PFSK-1 (cell line): ENCODE measurements at regions not wholly inside any gene's neighbourhood (a gene's known extent, or its start where the extent isn't known, plus 50 kb on each side); places are given as distances from the start of the nearest gene placed in this dataset.

Experiments
- POLR2AphosphoS5 ChIP-seq: IDR thresholded peaks from 2 replicates; pipeline ENCODE4 v1.6.1; 2012; ENCODE audit warnings: low read depth, mild to moderate bottlenecking, control low read depth, low read length, moderate library complexity
- TAF1 ChIP-seq: IDR thresholded peaks from 2 replicates; pipeline ENCODE4 v1.6.1; 2012; ENCODE audit warnings: low read length, control low read depth, borderline replicate concordance; ENCODE audit not compliant: insufficient read depth
- TF ChIP-seq, protein P1 (sequence below), 2 experiments: IDR thresholded peaks; 2 replicates each; pipeline versions ENCODE4 v1.6.1 to v1.8.0; 2011 to 2012; ENCODE audit warnings: low read depth in 2 of 2, low read length in 2 of 2, control low read depth in 1 of 2, inconsistent platforms in 1 of 2, mild to moderate bottlenecking in 1 of 2, moderate library complexity in 1 of 2; ENCODE audit not compliant: insufficient read depth in 1 of 2

DNA sequence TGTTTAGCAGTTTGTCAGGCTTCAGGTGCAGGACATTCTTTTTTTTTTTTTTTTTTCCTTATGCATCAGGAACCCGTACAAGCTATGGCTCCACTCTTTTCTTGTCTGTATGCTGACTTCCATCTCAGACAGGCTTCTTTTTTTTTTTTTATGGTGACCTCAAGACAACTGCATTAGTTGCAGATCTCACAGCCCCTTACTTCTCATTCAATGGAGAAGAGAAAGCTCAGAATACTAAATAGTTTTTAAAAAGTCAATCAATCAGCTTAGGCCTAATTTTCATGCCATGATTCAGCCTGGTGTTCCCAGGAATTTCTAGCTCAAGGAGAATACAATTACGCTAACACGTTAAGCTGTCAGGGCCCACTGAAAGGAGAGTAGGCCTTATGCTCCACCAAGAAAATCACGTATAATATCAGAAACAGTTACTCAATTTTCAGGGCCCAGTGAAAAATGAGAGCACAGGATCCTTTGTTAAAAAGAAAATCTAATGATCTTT lies 1596.0 kb upstream of the MIR17HG start:
- TF ChIP-seq POLR2AphosphoS5 (no peak), TAF1 (no peak)
- TF ChIP-seq, protein P1, sequence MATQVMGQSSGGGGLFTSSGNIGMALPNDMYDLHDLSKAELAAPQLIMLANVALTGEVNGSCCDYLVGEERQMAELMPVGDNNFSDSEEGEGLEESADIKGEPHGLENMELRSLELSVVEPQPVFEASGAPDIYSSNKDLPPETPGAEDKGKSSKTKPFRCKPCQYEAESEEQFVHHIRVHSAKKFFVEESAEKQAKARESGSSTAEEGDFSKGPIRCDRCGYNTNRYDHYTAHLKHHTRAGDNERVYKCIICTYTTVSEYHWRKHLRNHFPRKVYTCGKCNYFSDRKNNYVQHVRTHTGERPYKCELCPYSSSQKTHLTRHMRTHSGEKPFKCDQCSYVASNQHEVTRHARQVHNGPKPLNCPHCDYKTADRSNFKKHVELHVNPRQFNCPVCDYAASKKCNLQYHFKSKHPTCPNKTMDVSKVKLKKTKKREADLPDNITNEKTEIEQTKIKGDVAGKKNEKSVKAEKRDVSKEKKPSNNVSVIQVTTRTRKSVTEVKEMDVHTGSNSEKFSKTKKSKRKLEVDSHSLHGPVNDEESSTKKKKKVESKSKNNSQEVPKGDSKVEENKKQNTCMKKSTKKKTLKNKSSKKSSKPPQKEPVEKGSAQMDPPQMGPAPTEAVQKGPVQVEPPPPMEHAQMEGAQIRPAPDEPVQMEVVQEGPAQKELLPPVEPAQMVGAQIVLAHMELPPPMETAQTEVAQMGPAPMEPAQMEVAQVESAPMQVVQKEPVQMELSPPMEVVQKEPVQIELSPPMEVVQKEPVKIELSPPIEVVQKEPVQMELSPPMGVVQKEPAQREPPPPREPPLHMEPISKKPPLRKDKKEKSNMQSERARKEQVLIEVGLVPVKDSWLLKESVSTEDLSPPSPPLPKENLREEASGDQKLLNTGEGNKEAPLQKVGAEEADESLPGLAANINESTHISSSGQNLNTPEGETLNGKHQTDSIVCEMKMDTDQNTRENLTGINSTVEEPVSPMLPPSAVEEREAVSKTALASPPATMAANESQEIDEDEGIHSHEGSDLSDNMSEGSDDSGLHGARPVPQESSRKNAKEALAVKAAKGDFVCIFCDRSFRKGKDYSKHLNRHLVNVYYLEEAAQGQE (IDR thresholded peaks at IDR 0.05; ENCODE audit: insufficient read depth in 1 of 2, low read depth in 2 of 2, low read length in 2 of 2) = no peak
